ENCODE measurements at regions not wholly inside any gene's neighbourhood (a gene's known extent, or its start where the extent isn't known, plus 50 kb on each side); places are given as distances from the start of the nearest gene placed in this dataset.

GRCh38 chrX:99469439-99469838 is 940.6 kb downstream of the PCDH19 start:
- no peak overlapping the region for H3K4me3 ChIP-seq
- no peaks in the 10 kb centered on the region for H3K36me3 ChIP-seq
- no peaks in the 10 kb centered on the region for H3K9me3 ChIP-seq
- DNase-seq (ENCODE audit: low spot score in 2 of 2): no peak
- no peaks in the 10 kb centered on the region for H3K4me1 ChIP-seq
- H3K27ac ChIP-seq: no peak overlapping the region
- TF ChIP-seq, protein P1, sequence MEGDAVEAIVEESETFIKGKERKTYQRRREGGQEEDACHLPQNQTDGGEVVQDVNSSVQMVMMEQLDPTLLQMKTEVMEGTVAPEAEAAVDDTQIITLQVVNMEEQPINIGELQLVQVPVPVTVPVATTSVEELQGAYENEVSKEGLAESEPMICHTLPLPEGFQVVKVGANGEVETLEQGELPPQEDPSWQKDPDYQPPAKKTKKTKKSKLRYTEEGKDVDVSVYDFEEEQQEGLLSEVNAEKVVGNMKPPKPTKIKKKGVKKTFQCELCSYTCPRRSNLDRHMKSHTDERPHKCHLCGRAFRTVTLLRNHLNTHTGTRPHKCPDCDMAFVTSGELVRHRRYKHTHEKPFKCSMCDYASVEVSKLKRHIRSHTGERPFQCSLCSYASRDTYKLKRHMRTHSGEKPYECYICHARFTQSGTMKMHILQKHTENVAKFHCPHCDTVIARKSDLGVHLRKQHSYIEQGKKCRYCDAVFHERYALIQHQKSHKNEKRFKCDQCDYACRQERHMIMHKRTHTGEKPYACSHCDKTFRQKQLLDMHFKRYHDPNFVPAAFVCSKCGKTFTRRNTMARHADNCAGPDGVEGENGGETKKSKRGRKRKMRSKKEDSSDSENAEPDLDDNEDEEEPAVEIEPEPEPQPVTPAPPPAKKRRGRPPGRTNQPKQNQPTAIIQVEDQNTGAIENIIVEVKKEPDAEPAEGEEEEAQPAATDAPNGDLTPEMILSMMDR (IDR thresholded peaks at IDR 0.05): no peak
- no peaks in the 10 kb centered on the region for H3K27me3 ChIP-seq
- intact Hi-C loops (cut with DNase I): no loop called here

GRCh38 chrX:99468993-99469392 is 941.1 kb downstream of the PCDH19 start:
- Histone ChIP-seq H3K9me3 (no peaks in the 10 kb centered on the region), H3K36me3 (no peaks in the 10 kb centered on the region), H3K4me1 (no peaks in the 10 kb centered on the region), H3K27me3 (no peaks in the 10 kb centered on the region), H3K27ac (no peak overlapping the region), H3K4me3 (no peak overlapping the region)
- DNase-seq (ENCODE audit: low spot score in 2 of 2): no peak
- intact Hi-C loops (cut with DNase I): no loop called here
- TF ChIP-seq, protein P1 (IDR thresholded peaks at IDR 0.05): no peak

GRCh38 chrX:99461223-99461622 is 948.9 kb downstream of the PCDH19 start:
- Histone ChIP-seq H3K9me3 (no peaks in the 10 kb centered on the region), H3K36me3 (no peaks in the 10 kb centered on the region), H3K27ac (no peak overlapping the region), H3K27me3 (no peaks in the 10 kb centered on the region), H3K4me1 (no peaks in the 10 kb centered on the region), H3K4me3 (no peak overlapping the region)
- DNase-seq (ENCODE audit: low spot score in 2 of 2): no peak
- intact Hi-C loops (cut with DNase I): no loop called here
- TF ChIP-seq, protein P1 (IDR thresholded peaks at IDR 0.05): no peak

- H3K4me1 ChIP-seq: no peaks in the 10 kb centered on the region
- no peaks in the 10 kb centered on the region for H3K36me3 ChIP-seq
- intact Hi-C loops (cut with DNase I): no loop called here
- TF ChIP-seq, protein P1 (IDR thresholded peaks at IDR 0.05): no peak
- H3K9me3 ChIP-seq: no peaks in the 10 kb centered on the region
- no peaks in the 10 kb centered on the region for H3K27me3 ChIP-seq
- H3K4me3 ChIP-seq: no peak overlapping the region
- DNase-seq (ENCODE audit: low spot score in 2 of 2): no peak
- H3K27ac ChIP-seq: no peak overlapping the region
Observed at GRCh38 chrX:99445336-99445735, 964.7 kb downstream of the PCDH19 start.

DNA sequence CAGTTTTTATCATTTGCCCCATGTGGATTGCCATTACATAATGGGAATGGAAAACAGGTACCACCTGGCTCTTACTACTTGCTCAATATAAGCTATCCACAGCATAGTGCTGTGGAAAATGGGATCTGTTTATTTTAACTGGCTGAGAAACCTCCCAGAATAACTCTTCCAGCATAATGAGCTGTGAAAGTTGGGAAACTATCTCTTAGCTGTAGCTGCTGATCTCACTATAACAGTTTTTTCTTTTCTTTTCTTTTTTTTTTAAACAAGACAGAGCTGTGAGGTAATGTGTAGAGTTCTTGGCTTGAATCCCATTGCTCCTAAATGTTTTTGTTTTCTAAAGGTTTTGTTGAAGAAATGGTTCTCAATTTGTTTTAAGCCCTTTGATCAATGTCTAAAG is 988.3 kb downstream of the PCDH19 start:
- TF ChIP-seq, protein P1 (IDR thresholded peaks at IDR 0.05): no peak

GRCh38 chrX:99415470-99415869 is 994.6 kb downstream of the PCDH19 start:
- H3K4me1 ChIP-seq: no peaks in the 10 kb centered on the region
- no peaks in the 10 kb centered on the region for H3K36me3 ChIP-seq
- H3K4me3 ChIP-seq: no peak overlapping the region
- intact Hi-C loops (cut with DNase I): no loop called here
- no peak for DNase-seq (ENCODE audit: low spot score in 2 of 2)
- TF ChIP-seq, protein P1 (IDR thresholded peaks at IDR 0.05): no peak
- H3K9me3 ChIP-seq: no peaks in the 10 kb centered on the region
- no peaks in the 10 kb centered on the region for H3K27me3 ChIP-seq
- H3K27ac ChIP-seq: no peak overlapping the region

More for the DNA sequence above, 988.3 kb downstream of the PCDH19 start:
- no peak overlapping the region for H3K27ac ChIP-seq
- no peak overlapping the region for H3K4me3 ChIP-seq
- H3K36me3 ChIP-seq: no peaks in the 10 kb centered on the region
- no peaks in the 10 kb centered on the region for H3K4me1 ChIP-seq
- DNase-seq (ENCODE audit: low spot score in 2 of 2): no peak
- no peaks in the 10 kb centered on the region for H3K9me3 ChIP-seq
- intact Hi-C loops (cut with DNase I): no loop called here
- H3K27me3 ChIP-seq: no peaks in the 10 kb centered on the region

Measured in ascending aorta (tissue), 2 donors.